GM13977 (cell line): ENCODE measurements at regions not wholly inside any gene's neighbourhood (a gene's known extent, or its start where the extent isn't known, plus 50 kb on each side); places are given as distances from the start of the nearest gene placed in this dataset.

Experiments
- DNase-seq: peaks from one replicate; pipeline ENCODE4 v3.0.0; 2012; ENCODE audit warnings: low spot score
- CTCF ChIP-seq: IDR thresholded peaks from 2 replicates; pipeline ENCODE4 v1.5.1; 2012; ENCODE audit warnings: mild to moderate bottlenecking, control low read depth; ENCODE audit not compliant: insufficient read depth; ENCODE audit errors: extremely low read depth, missing control alignments
- in situ Hi-C: fragments of 300-500 bp; cut with MboI; formaldehyde crosslinking; loops from one replicate; pipeline ENCODE4 v1.12.0; 2022; ENCODE audit warnings: low sequenced_read_pairs, low pct_unique_long_range_greater_than_20kb, mixed read lengths, inconsistent platforms; ENCODE audit not compliant: unreplicated experiment

- in situ Hi-C loops, result no loop called here
- TF ChIP-seq CTCF, result no peak
- DNase-seq, result no peak
Observed at GRCh38 chr18:35817604-35818352, 154.7 kb upstream of the RMP24 start.

DNA sequence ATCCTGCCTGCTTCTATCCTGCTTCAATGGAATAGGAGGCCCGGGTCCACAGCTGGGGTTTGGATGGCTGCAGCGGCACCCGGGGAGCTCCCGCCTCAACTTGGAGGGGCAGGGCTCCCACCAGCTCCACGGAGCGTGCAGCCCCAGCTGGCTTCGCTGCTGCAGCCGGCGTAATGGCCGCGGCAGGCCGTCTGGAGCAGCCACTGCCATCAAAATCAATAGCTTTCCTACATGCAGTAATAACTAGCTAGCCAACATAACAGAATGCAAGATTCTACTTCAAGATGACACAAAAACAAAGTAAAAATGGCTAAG, 154.2 kb upstream of the RMP24 start:
- in situ Hi-C loops, result no loop called here
- no peak for TF ChIP-seq CTCF
- no peak for DNase-seq

- no peak for TF ChIP-seq CTCF
- no peak for DNase-seq
- in situ Hi-C loops, result no loop called here
Observed at GRCh38 chr18:35822413-35822812, 150.1 kb upstream of the RMP24 start.

GRCh38 chr18:35826477-35826876, 146.0 kb upstream of the RMP24 start:
- no peak for DNase-seq
- no peak for TF ChIP-seq CTCF
- in situ Hi-C loops, result no loop called here

GRCh38 chr18:35827275-35827902, 145.1 kb upstream of the RMP24 start:
- in situ Hi-C loops, result no loop called here
- DNase-seq, result no peak
- no peak for TF ChIP-seq CTCF

GRCh38 chr18:35827903-35828275, 144.6 kb upstream of the RMP24 start:
- in situ Hi-C loops, result no loop called here
- DNase-seq, result no peak
- no peak for TF ChIP-seq CTCF
